ENCODE measurements at regions not wholly inside any gene's neighbourhood (a gene's known extent, or its start where the extent isn't known, plus 50 kb on each side); places are given as distances from the start of the nearest gene placed in this dataset.

GRCh38 chr17:63165400-63165799, 199.4 kb downstream of the TANC2 start:
- intact Hi-C loops (cut with micrococcal nuclease): no loop called here
- no peak overlapping the region for H3K27ac Mint-ChIP-seq
- no peaks in the 10 kb centered on the region for H3K36me3 Mint-ChIP-seq (ENCODE audit: low read depth)
- DNase-seq: no peak
- H3K9me3 Mint-ChIP-seq: no peaks in the 10 kb centered on the region
- H3K4me3 Mint-ChIP-seq: no peak overlapping the region
- no peaks in the 10 kb centered on the region for H3K27me3 Mint-ChIP-seq
- ChIA-PET POLR2A (no interaction called here), CTCF (no interaction called here)
- H3K4me1 Mint-ChIP-seq (ENCODE audit: low read depth): no peaks in the 10 kb centered on the region
- no peak for TF ChIP-seq CTCF (IDR thresholded peaks at IDR 0.05)
- no peak for ATAC-seq

GRCh38 chr17:63170795-63171194, 204.8 kb downstream of the TANC2 start:
- H3K27me3 Mint-ChIP-seq: no peaks in the 10 kb centered on the region
- intact Hi-C loops (cut with micrococcal nuclease): no loop called here
- H3K36me3 Mint-ChIP-seq (ENCODE audit: low read depth): no peaks in the 10 kb centered on the region
- CTCF ChIA-PET: no interaction called here
- no peak for TF ChIP-seq CTCF (IDR thresholded peaks at IDR 0.05)
- no peak overlapping the region for H3K4me3 Mint-ChIP-seq
- no peaks in the 10 kb centered on the region for H3K4me1 Mint-ChIP-seq (ENCODE audit: low read depth)
- POLR2A ChIA-PET: no interaction called here
- H3K9me3 Mint-ChIP-seq: no peaks in the 10 kb centered on the region
- no peak overlapping the region for H3K27ac Mint-ChIP-seq
- ATAC-seq (no peak), DNase-seq (no peak)

GRCh38 chr17:63171428-63172393, 205.7 kb downstream of the TANC2 start:
- no peak overlapping the region for H3K27ac Mint-ChIP-seq
- H3K9me3 Mint-ChIP-seq: no peaks in the 10 kb centered on the region
- ATAC-seq (no peak), DNase-seq (no peak)
- H3K36me3 Mint-ChIP-seq (ENCODE audit: low read depth): no peaks in the 10 kb centered on the region
- no peak overlapping the region for H3K4me3 Mint-ChIP-seq
- H3K27me3 Mint-ChIP-seq: no peaks in the 10 kb centered on the region
- POLR2A ChIA-PET: interaction anchor here (0.9 kb wide), 1 partner anchor 21 kb away, joined by 3 read pairs; no protein-coding TSS in a partner anchor
- TF ChIP-seq CTCF (IDR thresholded peaks at IDR 0.05): no peak
- H3K4me1 Mint-ChIP-seq (ENCODE audit: low read depth): no peaks in the 10 kb centered on the region
- intact Hi-C loops (cut with micrococcal nuclease): no loop called here
- CTCF ChIA-PET: no interaction called here

- H3K36me3 Mint-ChIP-seq (ENCODE audit: low read depth): no peaks in the 10 kb centered on the region
- TF ChIP-seq CTCF (IDR thresholded peaks at IDR 0.05): no peak
- H3K4me3 Mint-ChIP-seq: no peak overlapping the region
- H3K4me1 Mint-ChIP-seq (ENCODE audit: low read depth): no peaks in the 10 kb centered on the region
- ChIA-PET CTCF (no interaction called here), POLR2A (interaction anchor here (1.0 kb wide), 1 partner anchor 10 kb away, joined by 3 read pairs; no protein-coding TSS in a partner anchor)
- H3K27me3 Mint-ChIP-seq: no peaks in the 10 kb centered on the region
- no peak for DNase-seq
- intact Hi-C loops (cut with micrococcal nuclease): no loop called here
- ATAC-seq: no peak
- H3K9me3 Mint-ChIP-seq: no peaks in the 10 kb centered on the region
- no peak overlapping the region for H3K27ac Mint-ChIP-seq
Measured at GRCh38 chr17:63173450-63173849, 207.4 kb downstream of the TANC2 start.

- Mint-ChIP-seq H3K36me3 (ENCODE audit: low read depth) (no peaks in the 10 kb centered on the region), H3K9me3 (no peaks in the 10 kb centered on the region)
- POLR2A ChIA-PET: interaction anchor here (1.0 kb wide), 1 partner anchor 10 kb away, joined by 3 read pairs; no protein-coding TSS in a partner anchor
Measured at GRCh38 chr17:63173903-63174302, 207.9 kb downstream of the TANC2 start.

More at GRCh38 chr17:63173903-63174302, 207.9 kb downstream of the TANC2 start:
- TF ChIP-seq CTCF (IDR thresholded peaks at IDR 0.05): no peak
- CTCF ChIA-PET: no interaction called here
- intact Hi-C loops (cut with micrococcal nuclease): no loop called here
- H3K4me3 Mint-ChIP-seq: no peak overlapping the region
- DNase-seq: no peak
- H3K27me3 Mint-ChIP-seq: no peaks in the 10 kb centered on the region
- H3K4me1 Mint-ChIP-seq (ENCODE audit: low read depth): no peaks in the 10 kb centered on the region
- no peak for ATAC-seq
- H3K27ac Mint-ChIP-seq: no peak overlapping the region

Data from activated CD8-positive, alpha-beta T cell treated with anti-CD3 and anti-CD28 coated beads for 36 hours (primary cell).